ENCODE measurements at regions not wholly inside any gene's neighbourhood (a gene's known extent, or its start where the extent isn't known, plus 50 kb on each side); places are given as distances from the start of the nearest gene placed in this dataset.

DNA sequence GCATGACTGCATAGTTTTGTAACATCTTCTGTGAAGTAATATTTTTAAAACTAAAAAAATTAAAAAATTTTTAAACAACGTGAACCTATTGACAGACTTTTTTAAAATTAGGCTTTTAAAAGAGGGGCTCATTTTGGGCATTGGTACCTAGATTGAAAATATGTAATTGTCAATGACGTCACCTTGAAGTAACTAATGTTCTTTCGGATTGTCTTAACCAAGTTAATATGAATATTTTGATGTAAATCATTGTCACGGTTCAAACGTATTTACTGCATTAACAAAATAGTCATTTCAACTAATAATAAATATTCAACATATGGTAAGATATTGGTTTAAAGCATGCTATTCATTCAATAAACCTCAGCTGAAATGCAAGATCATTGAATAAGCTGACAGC lies 719.8 kb downstream of the ANKRD7 start:
- TF ChIP-seq, protein P1, sequence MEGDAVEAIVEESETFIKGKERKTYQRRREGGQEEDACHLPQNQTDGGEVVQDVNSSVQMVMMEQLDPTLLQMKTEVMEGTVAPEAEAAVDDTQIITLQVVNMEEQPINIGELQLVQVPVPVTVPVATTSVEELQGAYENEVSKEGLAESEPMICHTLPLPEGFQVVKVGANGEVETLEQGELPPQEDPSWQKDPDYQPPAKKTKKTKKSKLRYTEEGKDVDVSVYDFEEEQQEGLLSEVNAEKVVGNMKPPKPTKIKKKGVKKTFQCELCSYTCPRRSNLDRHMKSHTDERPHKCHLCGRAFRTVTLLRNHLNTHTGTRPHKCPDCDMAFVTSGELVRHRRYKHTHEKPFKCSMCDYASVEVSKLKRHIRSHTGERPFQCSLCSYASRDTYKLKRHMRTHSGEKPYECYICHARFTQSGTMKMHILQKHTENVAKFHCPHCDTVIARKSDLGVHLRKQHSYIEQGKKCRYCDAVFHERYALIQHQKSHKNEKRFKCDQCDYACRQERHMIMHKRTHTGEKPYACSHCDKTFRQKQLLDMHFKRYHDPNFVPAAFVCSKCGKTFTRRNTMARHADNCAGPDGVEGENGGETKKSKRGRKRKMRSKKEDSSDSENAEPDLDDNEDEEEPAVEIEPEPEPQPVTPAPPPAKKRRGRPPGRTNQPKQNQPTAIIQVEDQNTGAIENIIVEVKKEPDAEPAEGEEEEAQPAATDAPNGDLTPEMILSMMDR (IDR thresholded peaks at IDR 0.05) = no peak
- TF ChIP-seq ZFX (IDR thresholded peaks at IDR 0.05; ENCODE audit: borderline replicate concordance) = no peak

Measured in 22Rv1 (cell line).